ENCODE measurements at regions not wholly inside any gene's neighbourhood (a gene's known extent, or its start where the extent isn't known, plus 50 kb on each side); places are given as distances from the start of the nearest gene placed in this dataset.

DNA sequence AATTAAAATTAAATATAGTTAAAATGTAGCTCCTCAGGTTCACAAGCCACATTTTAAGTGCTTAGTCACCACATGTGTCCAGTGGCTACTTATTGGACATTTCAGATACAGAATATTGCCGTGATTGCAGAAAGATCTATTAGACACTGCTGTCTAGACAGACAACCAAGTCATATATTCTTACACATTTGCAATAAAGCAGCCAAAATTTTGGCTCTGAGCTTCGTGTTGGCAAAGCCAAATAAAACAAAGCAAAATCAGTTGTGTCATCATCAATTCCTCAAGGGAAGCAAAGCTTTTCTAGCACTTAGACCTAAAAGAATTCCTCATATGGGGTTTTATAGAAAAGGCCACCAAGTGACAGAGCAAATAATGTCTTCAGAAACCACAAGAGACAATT lies 193.1 kb upstream of the LPP start:
- no peaks in the 10 kb centered on the region for H3K36me3 ChIP-seq (ENCODE audit: low read depth, missing control alignments)
- H3K27ac ChIP-seq = no peak overlapping the region
- DNase-seq = no peak
- H3K27me3 ChIP-seq = no peaks in the 10 kb centered on the region
- no peaks in the 10 kb centered on the region for H3K4me1 ChIP-seq
- H3K9me3 ChIP-seq = no peaks in the 10 kb centered on the region
- TF ChIP-seq, protein P1, sequence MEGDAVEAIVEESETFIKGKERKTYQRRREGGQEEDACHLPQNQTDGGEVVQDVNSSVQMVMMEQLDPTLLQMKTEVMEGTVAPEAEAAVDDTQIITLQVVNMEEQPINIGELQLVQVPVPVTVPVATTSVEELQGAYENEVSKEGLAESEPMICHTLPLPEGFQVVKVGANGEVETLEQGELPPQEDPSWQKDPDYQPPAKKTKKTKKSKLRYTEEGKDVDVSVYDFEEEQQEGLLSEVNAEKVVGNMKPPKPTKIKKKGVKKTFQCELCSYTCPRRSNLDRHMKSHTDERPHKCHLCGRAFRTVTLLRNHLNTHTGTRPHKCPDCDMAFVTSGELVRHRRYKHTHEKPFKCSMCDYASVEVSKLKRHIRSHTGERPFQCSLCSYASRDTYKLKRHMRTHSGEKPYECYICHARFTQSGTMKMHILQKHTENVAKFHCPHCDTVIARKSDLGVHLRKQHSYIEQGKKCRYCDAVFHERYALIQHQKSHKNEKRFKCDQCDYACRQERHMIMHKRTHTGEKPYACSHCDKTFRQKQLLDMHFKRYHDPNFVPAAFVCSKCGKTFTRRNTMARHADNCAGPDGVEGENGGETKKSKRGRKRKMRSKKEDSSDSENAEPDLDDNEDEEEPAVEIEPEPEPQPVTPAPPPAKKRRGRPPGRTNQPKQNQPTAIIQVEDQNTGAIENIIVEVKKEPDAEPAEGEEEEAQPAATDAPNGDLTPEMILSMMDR (IDR thresholded peaks at IDR 0.05) = no peak
- no peak for TF ChIP-seq POLR2A (IDR thresholded peaks at IDR 0.05)
- 53 to 71% methylated on average over 2 of the region's 2 CpGs for WGBS, 2 donors
- intact Hi-C loops (cut with DNase I; ENCODE audit: low total_unique reads) = no loop called here
- H3K4me3 ChIP-seq = no peak overlapping the region

DNA sequence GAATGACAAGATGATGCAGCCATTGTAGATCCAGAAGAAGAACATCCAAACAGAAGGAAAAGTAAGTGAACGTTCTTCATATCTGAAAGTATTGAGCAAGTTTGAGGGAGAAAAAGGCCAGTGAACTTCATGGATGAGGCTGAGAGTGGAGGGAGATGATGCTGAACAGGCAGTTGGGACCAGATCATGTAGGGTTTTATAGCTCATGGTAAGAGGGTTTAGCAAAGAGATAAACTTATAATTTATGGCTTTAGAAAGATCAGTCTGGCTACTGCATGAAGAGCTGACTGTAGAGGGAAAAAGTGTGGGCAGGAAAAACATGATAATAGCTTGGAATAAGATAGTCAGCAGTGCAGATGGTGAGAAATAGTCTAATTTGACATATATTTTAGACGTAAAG lies 192.6 kb upstream of the LPP start:
- H3K9me3 ChIP-seq = no peaks in the 10 kb centered on the region
- H3K36me3 ChIP-seq (ENCODE audit: low read depth, missing control alignments) = no peaks in the 10 kb centered on the region
- intact Hi-C loops (cut with DNase I; ENCODE audit: low total_unique reads) = no loop called here
- no peaks in the 10 kb centered on the region for H3K27me3 ChIP-seq
- no peak overlapping the region for H3K4me3 ChIP-seq
- no peak for DNase-seq
- H3K4me1 ChIP-seq = no peaks in the 10 kb centered on the region
- WGBS, 2 donors = 91 to 92% methylated on average over 2 of the region's 2 CpGs
- no peak overlapping the region for H3K27ac ChIP-seq
- TF ChIP-seq, protein P1 (IDR thresholded peaks at IDR 0.05) = no peak

DNA sequence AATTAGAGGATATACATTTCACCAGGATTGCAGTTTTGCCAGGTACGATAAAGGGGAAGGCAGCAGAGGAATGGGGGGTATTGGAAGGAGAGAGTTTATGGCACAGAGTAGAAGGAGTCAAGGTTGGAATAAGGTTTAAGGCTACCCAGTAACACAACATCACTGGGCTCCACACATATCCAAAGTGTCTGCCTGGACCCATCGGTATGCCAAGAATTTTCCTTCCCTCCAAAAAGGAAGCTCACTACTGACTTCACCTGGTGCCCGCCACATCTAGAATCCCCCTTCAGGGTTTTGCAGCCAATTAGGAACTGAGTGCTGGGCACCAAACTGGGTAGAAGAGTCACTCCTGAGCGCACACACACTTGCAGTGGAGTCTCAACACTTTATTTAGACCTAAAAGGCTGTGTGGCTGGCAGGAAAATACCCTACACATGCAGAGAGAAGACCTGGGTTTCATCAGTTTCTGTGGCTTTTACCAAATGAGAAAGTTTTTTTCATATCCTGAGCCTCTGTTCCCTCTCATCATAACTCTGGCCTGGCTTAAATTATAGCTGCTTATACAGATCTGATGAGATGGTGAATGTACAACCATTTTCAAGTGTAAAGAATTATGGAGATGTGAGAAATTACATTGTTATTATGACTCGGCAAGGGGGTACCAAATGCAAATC lies 190.8 kb upstream of the LPP start:
- no peaks in the 10 kb centered on the region for H3K27me3 ChIP-seq
- H3K4me3 ChIP-seq = no peak overlapping the region
- no peak for TF ChIP-seq POLR2A (IDR thresholded peaks at IDR 0.05)
- TF ChIP-seq, protein P1 (IDR thresholded peaks at IDR 0.05) = no peak
- H3K4me1 ChIP-seq = no peaks in the 10 kb centered on the region
- WGBS, 2 donors = 86 to 96% methylated on average over 5 of the region's 5 CpGs
- intact Hi-C loops (cut with DNase I; ENCODE audit: low total_unique reads) = no loop called here
- no peaks in the 10 kb centered on the region for H3K36me3 ChIP-seq (ENCODE audit: low read depth, missing control alignments)
- H3K9me3 ChIP-seq = no peaks in the 10 kb centered on the region
- no peak overlapping the region for H3K27ac ChIP-seq
- no peak for DNase-seq

DNA sequence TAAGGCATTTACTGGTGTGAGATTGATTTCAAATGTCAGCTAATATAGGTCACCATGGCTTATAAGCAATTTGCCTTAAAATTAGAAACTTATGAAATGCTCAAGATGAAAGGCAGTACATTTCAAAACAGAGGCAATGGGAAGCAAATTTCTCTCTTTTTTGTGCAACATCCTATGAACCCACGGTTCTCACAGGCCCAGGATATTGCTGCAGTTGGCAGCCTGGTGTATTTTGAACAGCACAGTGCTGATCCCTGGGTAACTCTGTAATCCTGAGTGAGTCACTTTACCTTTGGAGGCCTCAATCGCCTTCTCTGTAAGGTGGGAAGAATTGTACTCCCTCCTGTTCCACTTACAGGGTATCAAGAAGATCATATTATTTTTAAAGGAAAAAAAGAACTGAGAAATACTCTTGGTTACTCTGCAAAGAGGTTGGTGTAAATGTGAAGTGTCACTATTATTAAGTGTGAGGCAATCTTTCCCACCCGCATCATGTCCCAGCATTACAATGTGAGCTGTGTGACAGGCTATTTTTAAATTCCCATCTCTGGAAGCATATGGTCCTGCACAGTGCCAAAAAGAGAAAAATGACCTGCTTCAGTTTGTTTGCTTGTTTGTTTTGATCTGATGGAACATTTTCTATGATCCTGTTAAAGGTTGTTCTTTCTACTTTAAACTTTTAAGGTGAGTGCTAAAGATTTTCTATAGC lies 190.1 kb upstream of the LPP start:
- no peak for DNase-seq
- 78 to 81% methylated on average over 3 of the region's 3 CpGs for WGBS, 2 donors
- no peaks in the 10 kb centered on the region for H3K27me3 ChIP-seq
- H3K27ac ChIP-seq = no peak overlapping the region
- no peak overlapping the region for H3K4me3 ChIP-seq
- TF ChIP-seq POLR2A (IDR thresholded peaks at IDR 0.05) = no peak
- TF ChIP-seq, protein P1 (IDR thresholded peaks at IDR 0.05) = no peak
- no peaks in the 10 kb centered on the region for H3K4me1 ChIP-seq
- H3K9me3 ChIP-seq = no peaks in the 10 kb centered on the region
- intact Hi-C loops (cut with DNase I; ENCODE audit: low total_unique reads) = no loop called here
- no peaks in the 10 kb centered on the region for H3K36me3 ChIP-seq (ENCODE audit: low read depth, missing control alignments)

DNA sequence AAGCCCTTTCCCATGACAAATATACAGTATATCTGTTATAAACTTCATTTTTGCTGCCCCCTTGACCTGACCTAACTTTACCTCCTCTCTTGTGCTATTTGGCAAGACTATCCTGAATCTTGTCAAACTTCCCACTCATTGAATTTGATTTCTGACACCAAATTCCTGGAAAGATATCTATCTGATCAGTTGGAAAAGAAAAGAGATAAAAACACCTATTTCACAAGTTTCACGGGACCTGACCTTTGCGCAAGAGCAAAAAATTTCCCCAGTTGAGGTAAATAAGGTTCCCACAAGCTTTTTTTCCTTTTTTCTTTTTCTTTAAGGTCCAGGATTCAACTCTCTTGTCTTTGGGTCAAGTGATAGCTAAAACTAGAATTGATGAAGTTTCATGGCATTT lies 189.2 kb upstream of the LPP start:
- Histone ChIP-seq H3K36me3 (ENCODE audit: low read depth, missing control alignments) (no peaks in the 10 kb centered on the region), H3K9me3 (no peaks in the 10 kb centered on the region), H3K4me3 (no peak overlapping the region), H3K27me3 (no peaks in the 10 kb centered on the region), H3K27ac (no peak overlapping the region), H3K4me1 (no peaks in the 10 kb centered on the region)
- DNase-seq = no peak
- no peak for TF ChIP-seq POLR2A (IDR thresholded peaks at IDR 0.05)
- TF ChIP-seq, protein P1 (IDR thresholded peaks at IDR 0.05) = no peak
- WGBS, 2 donors = 91 to 100% methylated on average over 2 of the region's 2 CpGs
- intact Hi-C loops (cut with DNase I; ENCODE audit: low total_unique reads) = no loop called here
